Progenitor cell of endocrine pancreas (in vitro differentiated cells): ENCODE measurements at regions not wholly inside any gene's neighbourhood (a gene's known extent, or its start where the extent isn't known, plus 50 kb on each side); places are given as distances from the start of the nearest gene placed in this dataset.

Experiments used
- DNase-seq: peaks from one replicate; pipeline ENCODE4 v3.0.0; 2021; ENCODE audit warnings: low spot score; ENCODE audit not compliant: unreplicated experiment
- H3K27ac Mint-ChIP-seq: 2 replicates; pipeline ENCODE4 v1.8.0; 2021; ENCODE audit warnings: mild to moderate bottlenecking, moderate library complexity, mixed read lengths
- H3K27me3 Mint-ChIP-seq: 2 replicates; pipeline ENCODE4 v1.8.0; 2021; ENCODE audit warnings: mixed read lengths
- H3K36me3 Mint-ChIP-seq: 2 replicates; pipeline ENCODE4 v1.8.0; 2022; ENCODE audit warnings: mixed read lengths; ENCODE audit not compliant: insufficient read depth
- H3K4me1 Mint-ChIP-seq: 2 replicates; pipeline ENCODE4 v1.8.0; 2021; ENCODE audit warnings: low read depth, mixed read lengths
- H3K4me3 Mint-ChIP-seq: 2 replicates; pipeline ENCODE4 v1.8.0; 2021; ENCODE audit warnings: low read depth, mild to moderate bottlenecking, moderate library complexity, mixed read lengths
- H3K9me3 Mint-ChIP-seq: 2 replicates; pipeline ENCODE4 v1.8.0; 2021; ENCODE audit warnings: low read depth, mixed read lengths
- CTCF ChIP-seq: fragments of 200-600 bp; sonication (generic); IDR thresholded peaks from one replicate; pipeline ENCODE4 v1.5.0; 2021; ENCODE audit warnings: antibody characterized with exemption, mild to moderate bottlenecking; ENCODE audit not compliant: unreplicated experiment

DNA sequence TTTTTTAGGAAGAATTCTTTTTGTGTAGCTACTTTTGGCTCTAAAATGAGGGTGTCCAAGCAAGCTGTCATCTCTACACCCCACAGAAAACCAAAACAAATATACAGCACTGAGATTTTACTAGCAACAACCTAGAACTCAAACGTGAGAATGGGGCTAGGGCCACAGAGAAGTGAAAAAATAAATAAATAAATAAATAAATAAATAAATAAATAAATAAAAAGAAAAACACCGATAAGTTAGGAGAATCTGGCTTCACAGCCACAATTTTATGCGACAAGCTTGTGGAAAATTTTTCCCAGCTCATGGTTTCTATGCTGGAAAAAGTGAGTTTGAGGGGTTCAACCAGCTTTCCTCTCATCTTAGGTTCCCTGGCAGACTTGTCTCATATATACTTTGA is 324.6 kb upstream of the TACR3 start:
- no peak for DNase-seq
- H3K9me3 Mint-ChIP-seq = no peaks in the 10 kb centered on the region
- H3K4me1 Mint-ChIP-seq = peaks cover 3% of the 10 kb centered on the region
- TF ChIP-seq CTCF = no peak
- H3K4me3 Mint-ChIP-seq = no peak overlapping the region
- no peaks in the 10 kb centered on the region for H3K27me3 Mint-ChIP-seq
- no peaks in the 10 kb centered on the region for H3K36me3 Mint-ChIP-seq
- H3K27ac Mint-ChIP-seq = no peak overlapping the region

DNA sequence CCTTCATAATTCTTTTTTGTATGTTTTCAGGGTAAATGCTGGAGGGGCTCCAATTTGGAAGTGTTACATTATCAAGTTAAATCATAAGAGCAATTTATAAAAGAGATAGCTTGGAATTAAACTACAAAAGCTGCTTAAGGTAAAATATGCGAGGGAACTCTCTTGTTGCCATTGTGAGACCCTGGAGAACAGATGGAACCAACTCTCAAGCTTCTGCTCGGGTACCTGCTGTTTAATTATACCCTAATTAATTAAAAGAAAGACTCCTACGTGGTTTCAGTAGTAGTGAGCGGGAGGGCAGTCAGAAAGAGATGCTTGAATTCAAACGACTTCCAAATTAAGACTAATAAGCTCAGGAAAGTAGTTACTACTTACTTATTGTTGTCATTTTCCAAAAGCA is 313.1 kb upstream of the TACR3 start:
- Mint-ChIP-seq H3K36me3 (no peaks in the 10 kb centered on the region), H3K4me1 (no peaks in the 10 kb centered on the region), H3K27me3 (no peaks in the 10 kb centered on the region), H3K4me3 (no peak overlapping the region), H3K9me3 (peaks cover 2% of the 10 kb centered on the region), H3K27ac (no peak overlapping the region)
- no peak for TF ChIP-seq CTCF
- DNase-seq = no peak

DNA sequence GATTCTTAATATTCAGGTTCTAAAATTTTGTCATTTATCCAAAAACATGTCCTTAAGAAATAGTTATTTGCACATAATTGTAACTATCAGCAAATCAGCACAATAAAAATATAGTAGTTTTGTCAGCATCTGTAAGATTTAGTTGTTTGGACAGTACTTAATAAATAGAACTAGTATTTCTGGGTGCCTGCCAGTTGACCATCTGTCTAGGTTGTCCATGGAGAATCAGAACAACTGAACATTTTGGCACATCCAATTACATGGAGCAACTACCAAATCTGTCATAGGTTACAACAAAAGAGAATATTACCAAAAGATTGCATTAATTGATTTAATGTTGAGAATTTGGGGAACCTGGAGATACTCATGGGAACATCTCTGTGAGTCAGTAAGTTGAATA is 305.5 kb upstream of the TACR3 start:
- no peak for DNase-seq
- H3K27me3 Mint-ChIP-seq = no peaks in the 10 kb centered on the region
- no peak overlapping the region for H3K4me3 Mint-ChIP-seq
- peaks cover 9% of the 10 kb centered on the region for H3K4me1 Mint-ChIP-seq
- TF ChIP-seq CTCF = no peak
- no peak overlapping the region for H3K27ac Mint-ChIP-seq
- H3K36me3 Mint-ChIP-seq = no peaks in the 10 kb centered on the region
- no peaks in the 10 kb centered on the region for H3K9me3 Mint-ChIP-seq

DNA sequence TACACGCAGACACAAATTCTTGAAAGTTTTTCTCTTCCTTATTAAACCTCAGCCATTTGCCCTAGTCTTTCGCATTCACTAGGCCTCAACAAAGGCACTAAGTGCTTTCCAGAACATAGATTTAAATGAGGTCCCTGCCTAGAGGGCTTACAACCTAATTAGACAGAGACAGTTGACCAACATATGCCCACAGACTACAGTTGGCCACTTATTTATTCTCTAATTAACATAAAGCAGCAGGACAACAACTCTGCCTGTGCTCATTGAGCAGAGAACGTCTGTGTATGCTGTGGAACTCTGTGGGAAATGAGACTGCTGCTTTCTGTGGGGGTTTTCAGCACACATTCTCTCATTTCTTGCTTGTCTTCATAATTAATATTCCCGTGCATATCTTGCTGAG is 303.0 kb upstream of the TACR3 start:
- DNase-seq = no peak
- Mint-ChIP-seq H3K27ac (no peak overlapping the region), H3K4me3 (no peak overlapping the region), H3K9me3 (no peaks in the 10 kb centered on the region), H3K36me3 (no peaks in the 10 kb centered on the region), H3K27me3 (no peaks in the 10 kb centered on the region), H3K4me1 (peaks cover 9% of the 10 kb centered on the region)
- no peak for TF ChIP-seq CTCF

DNA sequence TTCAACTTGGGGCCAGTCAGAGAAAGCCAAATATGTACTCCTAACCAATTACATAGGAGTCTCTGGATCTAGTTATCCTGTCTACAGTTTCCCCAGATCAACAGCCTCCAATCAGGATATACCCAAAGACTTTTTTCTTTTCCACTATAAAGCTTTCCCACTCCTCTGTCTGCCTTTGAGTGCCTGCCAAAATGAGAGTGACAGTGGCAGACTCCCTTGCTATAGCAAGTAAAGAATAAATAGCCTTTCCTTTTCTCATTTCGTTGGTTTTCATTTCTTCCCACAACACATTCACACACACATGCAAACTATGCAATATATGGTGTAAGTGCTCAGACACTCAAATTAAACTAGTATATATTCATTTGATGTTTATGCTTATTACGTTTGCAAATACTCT is 302.4 kb upstream of the TACR3 start:
- TF ChIP-seq CTCF = no peak
- Mint-ChIP-seq H3K27me3 (no peaks in the 10 kb centered on the region), H3K4me1 (peaks cover 9% of the 10 kb centered on the region), H3K4me3 (no peak overlapping the region), H3K36me3 (no peaks in the 10 kb centered on the region), H3K9me3 (no peaks in the 10 kb centered on the region), H3K27ac (no peak overlapping the region)
- no peak for DNase-seq
